Endothelial cell of umbilical vein (primary cell): ENCODE measurements at regions not wholly inside any gene's neighbourhood (a gene's known extent, or its start where the extent isn't known, plus 50 kb on each side); places are given as distances from the start of the nearest gene placed in this dataset.

Experiments
- BruUV-seq: library from RNA; stranded (reverse); fragments of 400-500 nt; replicated peaks from 2 replicates; lab custom pipeline; 2021; lab: Mats Ljungman, UMichigan
- CTCF ChIA-PET: fragments of 300-600, 350-600 bp; sonication (Branson Sonifier 250); formaldehyde crosslinking; loops from one replicate; lab custom pipeline; 2021; ENCODE audit warnings: antibody characterized with exemption, inconsistent platforms; lab: Charles Lee
- POLR2A ChIA-PET: fragments of 300-600, 350-600 bp; sonication (Branson Sonifier 250); formaldehyde crosslinking; loops from one replicate; lab custom pipeline; 2021; ENCODE audit warnings: antibody characterized with exemption, inconsistent platforms; lab: Charles Lee
- DNase-seq: peaks from one replicate; pipeline ENCODE4 v3.0.0-alpha.2; 2011; ENCODE audit warnings: low read depth, low spot score
- FAIRE-seq: peaks from 2 replicates; lab custom pipeline; 2011; peaks lifted over from hg19 to GRCh38; lab: Jason Lieb, UNC
- H2AFZ ChIP-seq: 2 replicates; pipeline ENCODE4 v1.6.0; 2012; ENCODE audit warnings: low read depth, low read length, control low read depth, inconsistent platforms
- H3K27ac ChIP-seq: 2 replicates; pipeline ENCODE4 v1.5.1; 2011; ENCODE audit warnings: low read depth, mild to moderate bottlenecking, control low read depth, low read length, moderate library complexity; ENCODE audit not compliant: insufficient read depth
- H3K27me3 ChIP-seq, 2 experiments: 2 replicates each; pipeline versions ENCODE4 v1.6.0 to v1.6.1; 2011; ENCODE audit warnings: low read length in 2 of 2, mixed read lengths in 1 of 2; ENCODE audit not compliant: control insufficient read depth in 2 of 2, insufficient read depth in 2 of 2
- H3K36me3 ChIP-seq, 2 experiments: 2 replicates in 1 of 2; 3 replicates in 1 of 2; pipeline ENCODE4 v1.5.1; 2011; ENCODE audit warnings: low read length in 2 of 2, mild to moderate bottlenecking in 1 of 2, moderate library complexity in 1 of 2; ENCODE audit not compliant: control insufficient read depth in 2 of 2, insufficient read depth in 2 of 2; ENCODE audit errors: extremely low read depth in 1 of 2
- H3K4me1 ChIP-seq: 3 replicates; pipeline ENCODE4 v1.5.1; 2011; ENCODE audit warnings: mild to moderate bottlenecking, low read length; ENCODE audit not compliant: control insufficient read depth, insufficient read depth; ENCODE audit errors: extremely low read depth
- H3K4me2 ChIP-seq: 2 replicates; pipeline ENCODE4 v1.6.1; 2011; ENCODE audit warnings: low read length, control low read depth, mixed read lengths; ENCODE audit not compliant: insufficient read depth
- H3K4me3 ChIP-seq, 3 experiments: fragments of 200-600 bp in 1 of 3; sonication (generic), shearing (Covaris generic) in 1 of 3; replicated peaks in 1 of 3; 2 replicates each; pipeline ENCODE4 v1.5.1; 2011 to 2016; ENCODE audit warnings: control low read depth in 3 of 3, low read length in 3 of 3, mild to moderate bottlenecking in 2 of 3, inconsistent platforms in 1 of 3, low read depth in 1 of 3, moderate library complexity in 1 of 3; ENCODE audit not compliant: insufficient read depth in 1 of 3
- H3K79me2 ChIP-seq: 2 replicates; pipeline ENCODE4 v1.6.0; 2012; ENCODE audit warnings: low read length, inconsistent platforms; ENCODE audit not compliant: control insufficient read depth, insufficient read depth
- H3K9ac ChIP-seq: replicated peaks from 2 replicates; pipeline ENCODE3; 2011; ENCODE audit warnings: low read length, control low read depth; ENCODE audit not compliant: insufficient read depth; ENCODE audit errors: extremely low read depth
- H3K9me1 ChIP-seq: replicated peaks from 3 replicates; pipeline ENCODE4 v1.6.0; 2011; ENCODE audit warnings: mild to moderate bottlenecking, low read length; ENCODE audit not compliant: control insufficient read depth, insufficient read depth; ENCODE audit errors: extremely low read depth
- H3K9me3 ChIP-seq: replicated peaks from 2 replicates; pipeline ENCODE4 v1.5.1; 2012; ENCODE audit warnings: low read length, inconsistent platforms; ENCODE audit not compliant: control insufficient read depth, insufficient read depth
- H4K20me1 ChIP-seq: replicated peaks from 2 replicates; pipeline ENCODE3; 2011; ENCODE audit warnings: mild to moderate bottlenecking, low read length; ENCODE audit not compliant: control insufficient read depth, insufficient read depth; ENCODE audit errors: extremely low read depth
- EZH2 ChIP-seq: IDR thresholded peaks from 2 replicates; pipeline ENCODE4 v1.6.1; 2012; ENCODE audit warnings: borderline replicate concordance, low read depth, mild to moderate bottlenecking, moderate library complexity, low read length, inconsistent platforms; ENCODE audit not compliant: severe bottlenecking
- FOS ChIP-seq: IDR thresholded peaks from 2 replicates; pipeline ENCODE4 v1.6.1; 2011; ENCODE audit warnings: mild to moderate bottlenecking, low read length, moderate library complexity, borderline replicate concordance; ENCODE audit not compliant: insufficient read depth
- GATA2 ChIP-seq: IDR thresholded peaks from 2 replicates; pipeline ENCODE4 v1.7.0; 2011; ENCODE audit warnings: low read depth, mild to moderate bottlenecking, moderate library complexity, mixed read lengths, low read length; ENCODE audit not compliant: insufficient read length, insufficient read depth
- JUN ChIP-seq: IDR thresholded peaks from 2 replicates; pipeline ENCODE4 v1.6.1; 2011; ENCODE audit warnings: borderline replicate concordance, low read depth; ENCODE audit not compliant: insufficient read length, insufficient read depth
- MYC ChIP-seq: IDR thresholded peaks from one replicate; pipeline ENCODE4 v1.6.1; 2011; ENCODE audit warnings: mild to moderate bottlenecking, low read depth, low read length
- POLR2A ChIP-seq: IDR thresholded peaks from 2 replicates; pipeline ENCODE4 v1.6.1; 2012; ENCODE audit warnings: low read depth, mild to moderate bottlenecking, control low read depth, low read length
- POLR2AphosphoS5 ChIP-seq: IDR thresholded peaks from 2 replicates; pipeline ENCODE4 v1.6.1; 2012; ENCODE audit warnings: low read depth, mild to moderate bottlenecking, control low read depth, low read length, moderate library complexity; ENCODE audit not compliant: insufficient read depth
- dilution Hi-C: fragments of 300-500 bp; cut with MboI; formaldehyde crosslinking; loops from one replicate; pipeline ENCODE4 v1.15.0; 2019; ENCODE audit warnings: low sequenced_read_pairs; ENCODE audit not compliant: extremely low pct_ligation_motif_present
- intact Hi-C: fragments of 100-400 bp; cut with micrococcal nuclease; formaldehyde crosslinking; loops from one replicate; pipeline ENCODE4 v1.10.0; 2022
- TF ChIP-seq, protein P1 (sequence below), 2 donors: IDR thresholded peaks; 1 replicate in 1 of 2; 2 replicates in 1 of 2; pipeline ENCODE4 v1.5.1; 2011; ENCODE audit warnings: low read length in 2 of 2, mild to moderate bottlenecking in 2 of 2, moderate library complexity in 2 of 2, control low read depth in 1 of 2, inconsistent platforms in 1 of 2, low read depth in 1 of 2; ENCODE audit not compliant: insufficient read depth in 1 of 2; ENCODE audit errors: extremely low read depth in 1 of 2
- TF ChIP-seq, protein P2 (sequence below): IDR thresholded peaks from 2 replicates; pipeline ENCODE4 v1.6.1; 2011; ENCODE audit not compliant: insufficient read depth, insufficient read length

DNA sequence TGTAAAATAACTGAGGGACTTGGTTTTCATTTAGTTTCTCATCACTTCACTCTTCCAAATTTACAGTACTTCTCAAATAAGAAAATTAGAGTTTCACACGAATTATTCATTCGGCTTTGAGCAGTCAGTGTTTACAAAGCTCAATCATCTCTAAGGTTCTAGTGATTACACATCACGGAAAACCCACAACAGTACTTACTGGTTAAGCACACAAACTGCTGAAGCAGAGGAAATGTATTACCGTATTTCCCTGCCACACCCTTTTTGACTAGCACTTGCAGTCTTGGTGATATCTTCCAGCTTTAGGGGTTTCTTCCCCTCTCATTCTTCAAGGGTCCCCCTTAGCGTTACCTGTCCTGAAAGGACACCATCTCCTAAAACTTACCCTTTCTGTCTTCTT lies 164.8 kb upstream of the CDIN1 start:
- Histone ChIP-seq H3K4me1 (no peaks in the 10 kb centered on the region), H3K27me3 (no peaks in the 10 kb centered on the region), H3K4me2 (no peak overlapping the region), H3K27ac (no peak overlapping the region), H3K9me1 (no peaks in the 10 kb centered on the region), H3K9me3 (no peaks in the 10 kb centered on the region), H4K20me1 (no peaks in the 10 kb centered on the region), H3K36me3 (no peaks in the 10 kb centered on the region), H3K4me3 (no peak overlapping the region), H2AFZ (no peak overlapping the region), H3K79me2 (no peaks in the 10 kb centered on the region), H3K9ac (no peak overlapping the region)
- ChIA-PET CTCF (interaction anchor here (1.0 to 1.9 kb wide), 5 partner anchors 8 to 663 kb away, joined by 3 to 7 read pairs (median 4); no protein-coding TSS in a partner anchor), POLR2A (no interaction called here)
- dilution Hi-C loops (no loop called here), intact Hi-C loops (no loop called here)
- no TSS peak for BruUV-seq
- FAIRE-seq (no peak), DNase-seq (no peak)
- TF ChIP-seq POLR2AphosphoS5 (no peak), EZH2 (no peak), MYC (no peak), GATA2 (no peak), FOS (no peak), POLR2A (no peak), JUN (no peak)
- TF ChIP-seq, protein P1, sequence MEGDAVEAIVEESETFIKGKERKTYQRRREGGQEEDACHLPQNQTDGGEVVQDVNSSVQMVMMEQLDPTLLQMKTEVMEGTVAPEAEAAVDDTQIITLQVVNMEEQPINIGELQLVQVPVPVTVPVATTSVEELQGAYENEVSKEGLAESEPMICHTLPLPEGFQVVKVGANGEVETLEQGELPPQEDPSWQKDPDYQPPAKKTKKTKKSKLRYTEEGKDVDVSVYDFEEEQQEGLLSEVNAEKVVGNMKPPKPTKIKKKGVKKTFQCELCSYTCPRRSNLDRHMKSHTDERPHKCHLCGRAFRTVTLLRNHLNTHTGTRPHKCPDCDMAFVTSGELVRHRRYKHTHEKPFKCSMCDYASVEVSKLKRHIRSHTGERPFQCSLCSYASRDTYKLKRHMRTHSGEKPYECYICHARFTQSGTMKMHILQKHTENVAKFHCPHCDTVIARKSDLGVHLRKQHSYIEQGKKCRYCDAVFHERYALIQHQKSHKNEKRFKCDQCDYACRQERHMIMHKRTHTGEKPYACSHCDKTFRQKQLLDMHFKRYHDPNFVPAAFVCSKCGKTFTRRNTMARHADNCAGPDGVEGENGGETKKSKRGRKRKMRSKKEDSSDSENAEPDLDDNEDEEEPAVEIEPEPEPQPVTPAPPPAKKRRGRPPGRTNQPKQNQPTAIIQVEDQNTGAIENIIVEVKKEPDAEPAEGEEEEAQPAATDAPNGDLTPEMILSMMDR (IDR thresholded peaks at IDR 0.05; ENCODE audit: extremely low read depth in 1 of 2, insufficient read depth in 1 of 2, low read depth in 1 of 2, low read length in 2 of 2), result no peak
- TF ChIP-seq, protein P2, sequence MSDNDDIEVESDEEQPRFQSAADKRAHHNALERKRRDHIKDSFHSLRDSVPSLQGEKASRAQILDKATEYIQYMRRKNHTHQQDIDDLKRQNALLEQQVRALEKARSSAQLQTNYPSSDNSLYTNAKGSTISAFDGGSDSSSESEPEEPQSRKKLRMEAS, result no peak
